GM04504 (cell line): ENCODE measurements at regions not wholly inside any gene's neighbourhood (a gene's known extent, or its start where the extent isn't known, plus 50 kb on each side); places are given as distances from the start of the nearest gene placed in this dataset.
"Not testable (repeated sequence)": the region's sequence is repeated elsewhere in the genome, so short reads cannot be mapped to it uniquely, and the experiment has no call there.

Experiments
- DNase-seq: peaks from one replicate; pipeline ENCODE4 v3.0.0-alpha.2; 2012; ENCODE audit warnings: low read depth

DNA sequence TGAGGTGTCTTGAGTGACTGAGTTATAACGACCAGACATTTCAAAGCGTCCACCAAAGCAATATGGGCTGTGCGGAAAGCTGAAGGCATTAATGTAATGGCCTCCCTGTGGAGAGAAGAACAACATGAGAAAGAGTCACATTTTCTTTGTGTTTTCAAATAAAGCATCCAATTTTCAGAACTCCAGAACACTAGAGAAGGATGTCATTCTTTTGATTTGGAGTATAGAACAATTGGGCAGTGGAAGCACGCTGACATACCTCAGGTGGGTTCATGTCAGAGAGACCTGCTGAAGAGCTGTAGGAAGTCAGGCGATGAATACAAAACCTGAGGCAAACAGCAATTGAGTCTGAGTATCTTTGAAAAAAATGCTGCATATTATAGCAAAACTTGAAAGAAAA lies 556.5 kb downstream of the GABRG2 start:
- no peak for DNase-seq

DNA sequence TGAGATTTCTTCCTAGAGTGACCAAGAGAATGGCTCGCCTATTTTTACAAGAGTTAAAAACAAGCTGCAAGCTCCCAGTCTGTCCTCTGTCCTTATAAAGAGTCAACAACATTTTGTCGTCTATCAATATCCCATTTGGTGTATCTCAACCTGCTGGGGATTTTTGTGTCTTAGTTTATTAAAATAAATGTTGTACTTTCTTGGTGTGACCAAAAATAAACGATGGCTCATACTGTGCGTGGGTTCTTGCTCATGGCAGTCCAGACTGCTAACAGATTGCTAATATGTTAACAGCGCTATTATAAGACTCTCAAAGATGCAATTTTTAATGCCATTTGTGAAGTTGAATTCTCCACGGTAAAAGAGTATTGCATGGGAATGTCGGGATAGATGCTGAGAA lies 569.9 kb downstream of the GABRG2 start:
- no peak for DNase-seq

DNA sequence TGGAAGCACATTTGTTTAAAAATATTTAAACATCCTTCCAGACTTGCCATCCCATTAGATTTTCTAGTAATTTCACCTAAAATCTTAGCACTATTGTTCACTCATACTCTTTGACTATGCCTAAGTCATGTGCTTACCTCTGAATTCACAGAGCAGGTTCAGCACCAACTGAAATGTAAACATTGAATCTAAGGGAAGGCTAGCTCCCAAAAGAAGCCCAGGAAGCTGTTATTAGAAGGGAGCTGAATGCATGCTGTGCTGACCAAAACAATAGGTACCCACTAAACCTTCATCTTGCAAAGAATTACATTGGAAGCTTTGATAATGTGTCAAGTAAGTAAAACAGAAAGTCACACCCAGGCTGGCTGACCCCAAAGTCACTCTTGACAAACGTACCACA lies 571.3 kb downstream of the GABRG2 start:
- DNase-seq, result no peak

DNA sequence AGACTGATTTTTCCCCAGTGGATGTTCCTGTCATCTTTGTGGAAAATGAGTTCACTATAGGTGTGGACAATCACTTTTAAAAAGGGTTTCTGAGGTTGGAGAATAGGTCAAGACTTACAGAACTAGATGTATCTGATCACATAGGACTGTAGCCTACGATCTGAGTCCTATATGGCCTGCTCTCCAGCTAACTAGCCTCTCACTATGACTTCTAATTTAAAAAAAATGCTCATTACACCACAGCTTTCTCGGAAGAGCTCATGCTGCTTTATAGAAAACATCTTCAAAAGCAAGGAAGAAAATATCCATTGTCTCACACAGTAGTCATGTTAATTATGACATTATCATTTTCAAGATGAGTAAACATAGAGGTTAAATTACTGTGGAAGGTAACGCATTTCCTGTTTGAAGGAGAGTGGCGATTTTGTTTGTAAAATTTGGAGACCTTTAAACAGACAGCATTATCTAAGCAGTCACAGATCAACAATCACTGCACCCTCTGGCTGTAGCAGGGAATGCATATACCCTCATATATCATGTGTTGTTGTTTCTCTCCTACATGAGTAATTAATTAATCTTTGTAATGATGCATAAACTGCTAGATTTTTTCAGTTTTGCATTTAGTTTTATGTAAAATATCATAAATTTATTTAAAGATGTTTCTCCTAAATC lies 573.7 kb downstream of the GABRG2 start:
- no peak for DNase-seq

DNA sequence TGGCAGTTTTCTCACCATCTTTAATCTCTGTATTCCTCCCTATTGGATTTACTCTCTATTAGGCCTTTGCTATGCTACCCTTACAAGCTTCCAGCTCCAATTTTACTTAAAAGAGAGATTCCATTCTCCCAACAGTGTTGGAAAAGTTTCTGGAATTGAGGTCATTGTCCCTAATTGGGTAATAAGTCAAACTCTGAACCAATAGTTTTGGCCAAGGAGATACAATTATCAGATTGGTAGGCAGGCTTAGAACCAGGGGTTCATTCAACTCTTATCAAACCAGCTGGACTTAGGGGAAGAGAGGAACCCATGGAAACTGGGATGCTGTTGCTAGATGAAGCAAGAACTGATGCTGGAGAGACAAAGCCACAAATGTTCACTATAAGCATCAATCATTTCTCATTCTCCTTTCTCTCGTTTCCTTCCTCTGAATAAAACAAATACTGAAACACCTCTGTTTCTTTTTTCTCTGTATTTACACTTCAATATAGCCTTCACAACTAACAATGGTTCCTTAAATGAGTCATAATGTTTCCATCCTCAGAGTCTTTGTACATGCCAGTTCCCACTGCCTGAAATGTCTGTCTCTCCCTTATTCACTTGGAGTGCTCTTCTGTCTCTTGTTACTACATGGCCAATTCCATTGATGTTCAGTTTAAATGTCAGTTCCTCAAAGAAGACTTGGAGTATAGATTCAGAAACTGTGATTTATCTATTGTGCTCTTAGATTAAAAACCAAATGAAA lies 587.3 kb downstream of the GABRG2 start:
- DNase-seq, result no peak

DNA sequence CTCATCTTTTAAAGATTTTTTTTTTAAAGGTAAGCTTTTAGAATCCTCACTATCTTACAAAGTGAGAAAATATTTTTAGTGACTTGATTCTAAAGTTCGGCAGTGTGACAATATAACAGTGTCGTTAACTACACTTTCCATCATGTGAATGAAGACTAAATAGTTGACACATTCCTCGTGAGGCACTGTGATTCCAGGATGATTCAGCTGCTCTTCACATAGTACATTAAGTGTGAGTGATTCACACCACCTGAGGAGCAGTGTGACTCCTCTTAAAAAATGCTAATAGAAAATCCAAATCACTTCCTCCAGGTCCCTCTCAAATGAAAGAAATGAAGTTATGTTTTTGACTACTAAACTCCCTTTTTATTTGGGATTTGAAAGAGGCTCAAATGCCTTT lies 589.5 kb downstream of the GABRG2 start:
- no peak for DNase-seq

DNA sequence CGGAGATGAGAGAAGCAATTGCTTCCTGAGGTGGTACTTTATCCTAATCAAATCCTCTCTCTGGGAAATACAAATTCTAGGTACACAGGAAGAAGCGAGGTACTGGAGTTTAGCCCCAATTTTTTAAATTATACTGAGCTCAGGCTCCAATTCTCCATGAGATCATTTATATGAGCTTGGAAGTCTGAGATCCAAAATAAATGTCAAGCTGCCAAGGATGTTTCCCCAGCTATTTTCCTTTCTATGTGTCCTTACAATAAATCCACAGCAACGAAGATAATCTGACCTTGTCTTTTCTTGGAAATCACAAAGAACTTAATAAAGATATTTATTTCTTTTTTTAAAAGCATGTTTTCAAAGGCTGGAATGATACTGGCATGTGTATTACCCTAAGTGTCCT lies 597.3 kb downstream of the GABRG2 start:
- no peak for DNase-seq

DNA sequence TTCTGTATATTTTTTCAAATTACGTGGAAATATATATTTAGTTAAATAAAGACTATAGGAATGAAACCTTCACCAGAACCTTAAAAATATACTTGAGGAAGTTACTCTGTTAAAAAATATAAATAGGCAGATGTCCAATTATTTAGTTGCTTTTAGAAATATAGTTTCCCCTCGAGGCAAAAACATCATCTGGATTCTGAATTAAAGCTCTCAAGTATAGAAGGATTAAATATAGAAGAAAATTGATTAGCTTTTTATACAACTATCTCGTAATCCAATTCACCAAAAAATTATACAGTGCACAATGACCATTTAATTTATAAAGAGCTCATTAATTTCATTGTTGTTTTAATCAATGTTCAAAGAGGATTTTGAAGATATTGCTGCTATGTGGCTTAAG lies 601.4 kb downstream of the GABRG2 start:
- no peak for DNase-seq

DNA sequence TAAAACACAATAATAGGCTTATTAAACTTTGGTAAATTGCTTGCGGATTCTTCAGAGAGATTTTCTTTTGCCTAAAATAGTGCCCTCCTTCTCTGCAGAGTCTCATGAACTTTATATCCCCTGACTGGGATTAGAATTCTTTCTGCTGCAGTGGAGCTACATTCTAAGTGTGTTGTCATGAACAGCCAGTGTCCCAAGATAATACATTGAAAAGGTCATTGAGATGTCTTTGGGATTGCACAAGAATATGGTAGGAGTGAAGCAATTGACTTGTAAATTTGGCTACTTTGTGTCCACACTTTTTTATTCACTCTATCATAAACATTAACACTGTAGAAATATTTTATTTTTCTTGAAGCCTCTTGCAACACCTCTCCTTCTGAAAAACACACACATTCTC lies 604.5 kb downstream of the GABRG2 start:
- DNase-seq, result no peak

DNA sequence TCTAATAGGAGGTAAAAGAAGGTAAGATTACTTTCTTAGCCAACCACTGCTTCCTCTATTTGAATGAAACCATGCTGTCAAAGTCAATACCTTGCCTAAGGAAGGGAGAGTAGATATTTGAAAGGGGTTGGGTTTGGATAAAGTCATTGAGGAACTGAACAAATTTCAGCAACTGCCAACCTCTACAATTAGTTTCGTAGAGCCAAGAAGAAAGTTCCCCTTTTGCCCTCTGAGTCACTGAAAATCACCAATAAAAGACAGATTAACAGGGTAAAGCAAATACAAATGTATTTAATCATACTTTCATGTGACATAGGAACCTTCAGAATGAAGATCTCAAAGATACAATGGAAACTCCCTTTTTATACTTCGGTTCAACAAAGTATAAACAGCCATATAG lies 615.7 kb downstream of the GABRG2 start:
- DNase-seq, result no peak

DNA sequence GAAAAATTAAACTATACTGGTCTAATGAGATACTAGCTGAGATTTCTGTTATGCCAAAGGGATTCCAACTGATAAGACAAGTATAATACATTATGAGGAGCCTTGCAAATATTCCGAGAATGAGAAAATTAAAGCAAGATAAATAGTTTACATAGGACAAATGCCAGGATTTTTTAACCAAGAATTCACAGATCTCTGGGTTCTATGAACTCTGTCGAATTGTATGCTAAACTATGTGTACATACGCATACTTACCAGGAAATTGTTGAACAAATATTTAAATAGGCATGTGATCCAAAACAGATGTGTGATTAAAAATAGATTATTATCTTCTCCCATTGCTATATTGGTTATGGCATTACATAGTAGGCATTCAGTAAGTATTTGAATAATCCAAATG lies 616.6 kb downstream of the GABRG2 start:
- no peak for DNase-seq

DNA sequence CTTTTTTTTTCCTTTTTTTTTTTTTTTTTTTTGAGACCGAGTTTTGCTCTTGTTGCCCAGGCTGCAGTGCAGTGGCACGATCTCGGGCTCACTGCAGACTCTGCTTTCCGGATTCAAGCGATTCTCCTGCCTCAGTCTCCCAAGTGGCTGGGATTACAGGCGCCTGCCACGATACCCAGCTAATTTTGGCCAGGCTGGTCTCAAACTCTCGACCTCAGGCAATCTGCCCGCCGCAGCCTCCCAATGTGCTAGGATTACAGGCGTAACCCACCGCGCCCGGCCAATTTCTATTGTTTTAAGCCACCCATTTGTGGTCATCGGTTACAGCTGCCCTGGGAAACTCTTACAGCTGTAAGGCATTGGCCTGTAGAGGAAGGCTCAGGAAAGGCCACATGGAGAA lies 617.7 kb downstream of the GABRG2 start:
- DNase-seq, result no peak

DNA sequence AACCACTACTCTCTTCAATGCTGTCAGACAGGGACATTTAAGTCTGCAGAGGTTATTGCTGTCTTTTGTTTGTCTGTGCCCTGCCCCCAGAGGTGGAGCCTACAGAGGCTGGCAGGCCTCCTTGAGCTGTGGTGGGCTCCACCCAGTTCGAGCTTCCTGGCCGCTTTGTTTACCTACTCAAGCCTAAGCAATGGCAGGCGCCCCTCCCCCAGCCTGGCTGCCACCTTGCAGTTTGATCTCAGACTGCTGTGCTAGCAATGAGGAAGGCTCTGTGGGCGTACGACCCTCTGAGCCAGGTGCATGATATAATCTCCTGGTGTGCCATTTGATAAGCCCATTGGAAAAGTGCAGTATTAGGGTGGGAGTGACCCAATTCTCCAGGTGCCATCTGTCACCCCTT lies 628.7 kb downstream of the GABRG2 start:
- not testable (repeated sequence) for DNase-seq

DNA sequence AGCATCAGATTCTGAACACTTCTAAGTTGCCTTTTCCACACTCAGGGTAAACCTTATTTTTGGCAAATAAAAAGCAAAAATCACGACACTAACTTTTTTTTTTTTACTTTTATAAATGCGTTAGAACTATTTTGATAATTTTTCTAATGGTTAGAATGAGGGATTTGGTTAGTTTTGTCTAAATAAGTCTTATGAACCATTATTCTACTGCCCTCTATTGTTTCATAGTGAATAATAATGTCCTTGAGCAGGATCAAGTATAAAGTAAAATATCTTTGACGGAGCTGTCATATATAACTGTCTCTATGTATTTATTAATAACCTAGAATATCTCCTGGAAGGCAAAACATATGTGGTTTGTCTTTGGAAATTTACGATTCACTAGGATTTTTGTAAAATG lies 631.8 kb downstream of the GABRG2 start:
- DNase-seq, result no peak

DNA sequence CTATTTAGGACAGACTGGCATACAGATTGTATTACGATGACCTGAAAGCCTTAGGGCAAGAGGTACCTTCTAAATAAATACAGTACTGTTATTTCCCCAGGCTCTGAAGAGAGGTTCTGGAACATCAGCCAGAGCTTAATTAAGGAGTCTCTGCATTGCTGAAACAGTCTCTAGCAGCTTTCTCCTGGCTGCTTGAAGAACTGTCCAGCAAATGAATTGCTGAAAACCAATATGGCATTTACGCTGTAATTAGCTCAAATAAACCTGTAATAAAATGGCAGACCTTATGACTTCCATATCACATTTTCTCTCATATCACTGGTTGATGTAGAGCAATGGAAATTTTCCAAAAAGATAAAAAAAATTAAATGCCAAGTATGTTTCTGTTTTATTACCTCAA lies 636.3 kb downstream of the GABRG2 start:
- no peak for DNase-seq

DNA sequence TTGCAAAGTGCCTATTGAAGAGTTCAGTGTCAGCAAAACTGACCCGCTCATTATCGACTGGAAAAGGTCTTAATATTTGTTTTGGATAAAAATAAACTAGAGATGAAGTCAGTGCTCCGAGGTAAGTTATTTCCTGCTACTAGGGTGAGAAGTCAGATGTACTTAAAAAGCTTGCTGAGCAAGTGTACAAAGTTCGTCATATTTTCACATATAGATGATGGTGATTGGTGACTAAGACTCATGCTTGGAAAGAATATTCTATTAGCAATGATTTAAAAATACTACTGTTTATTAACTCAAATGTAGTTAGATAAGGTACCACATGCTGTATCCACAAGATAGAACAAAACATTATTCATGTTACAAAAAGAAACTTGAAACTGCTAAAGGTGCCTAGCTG lies 643.7 kb downstream of the GABRG2 start:
- DNase-seq, result no peak

DNA sequence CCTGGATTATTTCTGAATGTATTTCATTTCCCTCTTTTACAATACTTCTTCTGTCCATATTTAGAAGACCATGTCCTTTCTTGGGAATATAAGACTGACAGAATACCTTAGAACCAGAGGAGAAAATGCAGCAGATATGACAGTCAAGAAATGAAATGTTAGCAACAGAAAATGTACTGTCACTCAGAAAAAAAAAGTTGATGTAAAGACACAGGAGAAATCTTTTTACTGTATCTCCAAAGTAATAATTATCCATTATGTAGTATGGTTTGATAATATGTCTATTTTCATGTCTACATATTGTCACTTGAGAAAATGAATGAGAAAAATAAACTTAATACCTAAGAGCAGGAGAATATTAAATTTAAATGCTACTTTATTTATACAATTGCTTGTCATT lies 652.1 kb downstream of the GABRG2 start:
- DNase-seq, result no peak

DNA sequence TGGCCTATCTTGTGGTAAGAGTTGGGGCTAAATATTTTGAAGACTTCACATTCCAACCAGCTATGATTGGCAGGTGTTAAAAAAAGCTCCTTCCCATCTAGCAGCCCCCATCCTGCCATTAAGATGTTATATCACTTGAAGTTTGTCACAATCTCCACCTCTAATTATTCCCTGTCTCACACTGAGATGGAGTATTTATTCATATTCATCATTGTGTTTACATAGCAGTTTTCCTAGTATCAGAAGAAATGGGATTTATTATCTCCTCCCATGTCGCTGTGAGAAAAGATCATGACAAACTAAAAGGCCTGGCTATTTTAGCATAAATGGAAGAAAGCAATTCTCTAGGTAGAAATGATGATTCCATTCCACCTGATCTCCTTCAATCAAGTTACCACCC lies 653.6 kb downstream of the GABRG2 start:
- no peak for DNase-seq

DNA sequence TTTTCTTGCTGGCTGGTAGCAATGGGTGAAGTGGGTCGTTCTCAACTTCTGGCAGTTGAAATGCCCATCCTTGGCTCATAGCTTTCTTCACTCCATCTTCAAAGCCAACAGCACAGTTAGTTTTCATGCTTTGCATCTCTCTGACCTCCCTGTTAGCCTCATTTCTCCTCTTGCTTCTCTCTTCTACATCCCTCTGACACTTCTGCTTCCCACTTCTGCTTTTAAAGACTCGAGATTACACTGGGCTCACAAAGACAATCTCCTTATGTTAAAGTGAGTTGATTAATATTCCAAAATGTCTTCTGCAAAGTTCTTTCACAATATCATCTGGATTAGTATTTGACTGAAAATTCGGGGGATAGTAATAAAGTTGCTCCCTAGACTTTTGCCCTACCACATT lies 684.8 kb upstream of the CCNG1 start:
- no peak for DNase-seq

DNA sequence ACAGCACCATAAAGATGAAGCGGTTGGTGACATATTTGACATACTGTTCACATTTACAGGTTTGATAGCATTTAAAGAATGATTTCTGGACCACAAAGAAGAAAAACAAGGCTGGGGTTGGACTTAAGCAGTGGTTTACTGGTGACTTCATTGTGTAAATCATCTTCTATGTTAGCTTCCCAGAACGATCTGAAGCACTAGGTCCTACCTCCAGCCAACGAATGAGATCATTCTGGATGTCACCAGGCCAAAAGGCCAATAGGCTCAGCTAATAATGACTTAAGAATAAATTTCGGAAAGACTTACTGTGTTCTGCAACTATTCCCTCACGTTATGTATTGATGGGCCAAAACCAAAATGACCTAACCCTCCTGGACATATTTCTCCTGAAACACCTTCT lies 675.3 kb upstream of the CCNG1 start:
- DNase-seq, result no peak

DNA sequence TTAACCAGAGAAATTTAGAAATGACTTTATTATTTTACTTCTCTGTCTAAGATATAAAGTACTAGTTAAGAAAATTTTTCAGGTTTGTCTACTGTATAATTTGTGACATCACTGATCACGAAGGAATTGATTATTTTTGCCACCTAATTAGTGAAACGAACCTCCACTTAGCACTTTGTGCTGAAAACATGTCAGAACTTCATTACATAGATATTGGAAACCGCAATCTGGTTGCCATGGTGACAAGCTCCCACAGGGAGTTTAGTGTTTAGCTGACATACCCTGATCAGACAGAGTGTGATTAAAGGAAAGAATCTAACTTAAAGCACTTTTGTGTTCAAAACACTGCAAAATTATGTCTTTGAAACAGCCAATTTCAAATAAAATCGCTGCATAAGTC lies 668.4 kb upstream of the CCNG1 start:
- no peak for DNase-seq

DNA sequence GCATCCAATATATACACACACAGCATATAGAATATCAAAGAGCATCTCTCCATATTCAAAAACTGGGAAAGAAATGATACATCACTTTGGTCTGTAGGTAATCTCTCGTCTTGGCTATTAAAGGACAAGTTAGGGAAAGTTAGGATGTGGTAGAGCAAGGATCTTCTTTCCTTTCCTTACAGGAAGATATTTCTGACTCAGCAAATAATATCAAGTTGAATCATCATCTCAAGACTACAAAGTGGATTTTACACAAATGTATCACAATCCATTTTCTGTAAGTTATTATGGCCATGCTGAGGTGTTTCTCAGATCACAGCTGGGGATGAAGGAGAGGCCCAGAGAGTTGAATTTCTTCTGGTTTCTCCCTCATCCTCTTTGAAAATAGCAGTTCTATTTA lies 651.7 kb upstream of the CCNG1 start:
- no peak for DNase-seq

DNA sequence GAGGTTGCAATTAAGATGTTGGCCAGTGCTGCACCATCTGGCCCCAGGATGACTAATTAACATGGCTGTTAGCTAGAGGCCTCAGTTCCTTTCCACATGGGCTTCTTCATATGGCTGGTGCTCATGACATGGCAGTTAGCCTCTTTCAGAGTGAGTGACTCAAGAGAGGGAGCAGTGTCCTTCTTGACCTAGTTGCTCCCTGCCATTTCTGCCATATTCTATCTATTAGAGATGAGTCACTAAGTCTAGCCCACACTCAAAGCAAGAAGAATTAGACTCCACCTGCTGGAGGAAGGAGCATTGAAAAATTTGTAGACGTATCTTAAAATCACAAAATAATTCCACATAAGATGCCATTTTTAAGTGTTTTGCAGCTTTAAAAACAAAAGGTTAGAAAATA lies 651.2 kb upstream of the CCNG1 start:
- no peak for DNase-seq

DNA sequence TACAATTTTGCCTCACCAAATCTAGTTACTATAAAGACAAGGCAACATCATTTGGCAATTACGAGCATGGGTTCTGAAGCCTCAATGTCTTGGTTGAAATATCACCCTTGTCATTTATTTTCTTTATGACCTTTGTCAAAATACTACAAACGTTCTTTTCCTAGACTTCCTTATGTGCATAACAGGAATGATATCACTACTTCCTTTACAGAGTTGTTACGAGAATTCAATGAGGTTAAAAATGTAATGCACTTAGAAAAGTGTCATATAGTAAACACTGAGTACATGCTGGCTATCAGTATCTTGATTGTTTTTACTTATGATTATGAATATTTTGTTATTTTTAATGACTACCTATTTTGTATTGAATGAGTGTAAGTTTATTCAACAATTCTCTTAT lies 640.9 kb upstream of the CCNG1 start:
- DNase-seq, result no peak
